ENCODE measurements at regions not wholly inside any gene's neighbourhood (a gene's known extent, or its start where the extent isn't known, plus 50 kb on each side); places are given as distances from the start of the nearest gene placed in this dataset.

- no peak for TF ChIP-seq CTCF (conservative IDR thresholded peaks at IDR 0.05; ENCODE audit: low read depth in 2 of 2)
- no peak for TF ChIP-seq POLR2AphosphoS5 (IDR thresholded peaks at IDR 0.05; ENCODE audit: low read depth)
- no peak for TF ChIP-seq EZH2phosphoT487 (IDR thresholded peaks at IDR 0.05; ENCODE audit: unreplicated experiment)
- TF ChIP-seq EZH2 (IDR thresholded peaks at IDR 0.05; ENCODE audit: low read depth, unreplicated experiment), result no peak
Observed at GRCh38 chr3:72303926-72304325, 519.0 kb upstream of the PROK2 start.
